B cell (primary cell): ENCODE measurements at regions not wholly inside any gene's neighbourhood (a gene's known extent, or its start where the extent isn't known, plus 50 kb on each side); places are given as distances from the start of the nearest gene placed in this dataset.
"Not testable (repeated sequence)": the region's sequence is repeated elsewhere in the genome, so short reads cannot be mapped to it uniquely, and the experiment has no call there.

Experiments used
- ATAC-seq: fragments of 200-7000 bp; cut with Tn5 transposase; one replicate; pipeline ENCODE4 v1.10.0; 2021; ENCODE audit warnings: low read depth, mild to moderate bottlenecking, moderate number of reproducible peaks, moderate library complexity
- CTCF ChIA-PET: fragments of 350-600 bp; sonication (Branson Sonifier 250); formaldehyde crosslinking; loops from one replicate; lab custom pipeline; 2021; ENCODE audit warnings: antibody characterized with exemption, inconsistent platforms; lab: Charles Lee
- POLR2A ChIA-PET: fragments of 350-600 bp; sonication (Branson Sonifier 250); formaldehyde crosslinking; loops from one replicate; lab custom pipeline; 2021; ENCODE audit warnings: antibody characterized with exemption; lab: Charles Lee
- DNase-seq: peaks from one replicate; pipeline ENCODE4 v3.0.0; 2013
- H2AFZ ChIP-seq: 2 replicates; pipeline ENCODE4 v1.6.1; 2012; ENCODE audit warnings: mild to moderate bottlenecking, low read depth, low read length; ENCODE audit not compliant: insufficient read depth, poor library complexity, severe bottlenecking
- H3K27ac ChIP-seq, 2 donors: 1 replicate in 1 of 2; 2 replicates in 1 of 2; pipeline ENCODE4 v1.5.1; 2012 to 2013; ENCODE audit warnings: low read length in 2 of 2, mild to moderate bottlenecking in 2 of 2, moderate library complexity in 1 of 2
- H3K27me3 ChIP-seq, 4 experiments: fragments of 200-600 bp in 1 of 4; sonication (generic) in 1 of 4; replicated peaks in 1 of 4; 1 replicate in 2 of 4; 2 replicates in 2 of 4; pipeline versions ENCODE4 v1.6.1 to v1.7.0; 2013 to 2016; ENCODE audit warnings: low read length in 3 of 4, mild to moderate bottlenecking in 2 of 4, mixed read lengths in 1 of 4, moderate library complexity in 1 of 4; ENCODE audit not compliant: insufficient read depth in 4 of 4, control insufficient read depth in 3 of 4; ENCODE audit errors: control extremely low read depth in 1 of 4
- H3K36me3 ChIP-seq, 2 experiments: replicated peaks in 1 of 2; 1 replicate in 1 of 2; 2 replicates in 1 of 2; pipeline versions ENCODE4 v1.6.1 to v1.7.1; 2013; ENCODE audit warnings: low read length in 1 of 2; ENCODE audit not compliant: insufficient read depth in 2 of 2, control insufficient read depth in 1 of 2; ENCODE audit errors: control extremely low read depth in 1 of 2, extremely low read depth in 1 of 2
- H3K4me1 ChIP-seq, 2 donors: fragments of 200-600 bp in 1 of 2; sonication (generic) in 1 of 2; 1 replicate in 1 of 2; 2 replicates in 1 of 2; pipeline versions ENCODE4 v1.5.1 to v1.6.1; 2013 to 2017; ENCODE audit warnings: low read length in 2 of 2; ENCODE audit not compliant: control insufficient read depth in 2 of 2, insufficient read depth in 2 of 2
- H3K4me2 ChIP-seq: replicated peaks from 2 replicates; pipeline ENCODE3; 2012; ENCODE audit warnings: mild to moderate bottlenecking, low read depth, low read length; ENCODE audit not compliant: poor library complexity, severe bottlenecking
- H3K4me3 ChIP-seq, 5 experiments: fragments of 200-600 bp in 1 of 5; sonication (generic) in 1 of 5; 1 replicate in 3 of 5; 2 replicates in 2 of 5; pipeline versions ENCODE4 v1.5.1 to v1.7.0; 2011 to 2016; ENCODE audit warnings: low read length in 4 of 5, mild to moderate bottlenecking in 4 of 5, low read depth in 2 of 5, control low read depth in 1 of 5, moderate library complexity in 1 of 5; ENCODE audit not compliant: insufficient read depth in 1 of 5; ENCODE audit errors: control extremely low read depth in 1 of 5, extremely low read depth in 1 of 5
- H3K79me2 ChIP-seq: fragments of 200-600 bp; sonication (generic); one replicate; pipeline ENCODE4 v1.6.0; 2016; ENCODE audit warnings: low read length; ENCODE audit not compliant: control insufficient read depth, insufficient read depth
- H3K9ac ChIP-seq: fragments of 200-600 bp; sonication (generic); 2 replicates; pipeline ENCODE4 v1.6.1; 2017; ENCODE audit warnings: mild to moderate bottlenecking, low read length, moderate library complexity
- H3K9me3 ChIP-seq, 3 donors: one replicate each; pipeline versions ENCODE4 v1.6.1 to v1.7.1; 2013; ENCODE audit warnings: low read length in 2 of 3; ENCODE audit not compliant: control insufficient read depth in 2 of 3, insufficient read depth in 1 of 3; ENCODE audit errors: control extremely low read depth in 1 of 3
- H4K20me1 ChIP-seq: 2 replicates; pipeline ENCODE4 v1.6.0; 2012; ENCODE audit warnings: mild to moderate bottlenecking, low read length; ENCODE audit not compliant: insufficient read depth, control insufficient read depth, poor library complexity, severe bottlenecking
- H3K27ac Mint-ChIP-seq: one replicate; pipeline ENCODE4 v1.8.0; 2021; ENCODE audit warnings: mixed read lengths
- H3K27me3 Mint-ChIP-seq: one replicate; pipeline ENCODE4 v1.8.0; 2021; ENCODE audit warnings: mixed read lengths
- H3K4me1 Mint-ChIP-seq: one replicate; pipeline ENCODE4 v1.8.0; 2021; ENCODE audit warnings: mixed read lengths
- H3K4me3 Mint-ChIP-seq: one replicate; pipeline ENCODE4 v1.8.0; 2021; ENCODE audit warnings: mixed read lengths
- H3K9me3 Mint-ChIP-seq: one replicate; pipeline ENCODE4 v1.8.0; 2022; ENCODE audit warnings: mixed read lengths; ENCODE audit not compliant: insufficient read depth
- CTCF ChIP-seq: fragments of 200-600 bp; IDR thresholded peaks from one replicate; pipeline ENCODE4 v1.8.0; 2022; ENCODE audit warnings: antibody characterized with exemption, mild to moderate bottlenecking
- EZH2 ChIP-seq: IDR thresholded peaks from 2 replicates; pipeline ENCODE4 v1.6.1; 2012; ENCODE audit warnings: borderline replicate concordance, low read depth, mild to moderate bottlenecking, moderate library complexity, low read length; ENCODE audit not compliant: insufficient read depth, poor library complexity, severe bottlenecking
- WGBS: methylation state at CpG from one replicate; pipeline ENCODE4 v1.1.5; 2013; ENCODE audit warnings: missing lambda C conversion rate; ENCODE audit not compliant: insufficient coverage; 5-methylcytosine and 5-hydroxymethylcytosine counted together
- intact Hi-C: fragments of 100-400 bp; cut with micrococcal nuclease; formaldehyde crosslinking; loops from one replicate; pipeline ENCODE4 v1.10.0; 2022

DNA sequence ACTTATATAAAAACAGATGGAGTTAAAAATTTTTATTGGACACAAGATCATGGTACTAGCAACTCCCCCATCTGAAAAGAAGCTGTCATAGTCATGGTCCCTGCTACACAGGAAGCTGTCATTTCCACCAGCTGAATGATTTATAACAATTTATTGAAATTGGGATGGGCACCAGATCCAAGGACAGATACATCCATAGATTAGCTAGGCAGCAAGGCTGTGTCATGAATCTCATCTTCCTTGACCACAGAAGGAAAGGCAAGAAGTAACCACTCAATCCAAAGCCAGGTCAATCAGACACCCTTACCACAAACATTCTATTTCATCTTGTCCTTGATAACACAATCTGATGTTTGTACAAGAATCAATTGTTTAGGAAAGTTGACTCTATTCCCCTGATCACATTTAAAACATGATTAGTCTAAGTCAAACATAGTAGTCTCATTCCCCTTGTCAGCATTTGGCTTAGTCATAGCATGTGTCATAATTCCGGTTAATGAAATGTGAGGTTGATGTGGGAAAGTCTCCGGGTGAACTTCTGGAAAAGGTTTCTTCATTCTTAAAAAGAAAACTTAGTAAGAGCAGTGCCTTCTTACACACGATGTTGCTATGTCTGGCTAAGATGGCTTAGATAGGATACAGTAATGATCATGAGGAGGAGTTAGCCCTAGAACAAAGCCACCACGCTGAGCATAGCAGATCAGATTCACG is 462.6 kb upstream of the PAPPA start:
- Histone ChIP-seq H2AFZ (no peak overlapping the region), H4K20me1 (no peaks in the 10 kb centered on the region), H3K4me1 (no peaks in the 10 kb centered on the region), H3K9ac (no peak overlapping the region), H3K79me2 (no peaks in the 10 kb centered on the region), H3K36me3 (no peaks in the 10 kb centered on the region), H3K4me2 (no peak overlapping the region), H3K4me3 (no peak overlapping the region), H3K27ac (no peak overlapping the region), H3K9me3 (no peaks in the 10 kb centered on the region), H3K27me3 (no peaks in the 10 kb centered on the region)
- DNase-seq (no peak), ATAC-seq (no peak)
- WGBS = 100% methylated on average over 2 of the region's 5 CpGs
- TF ChIP-seq EZH2 (no peak), CTCF (no peak)
- ChIA-PET CTCF (no interaction called here), POLR2A (no interaction called here)
- Mint-ChIP-seq H3K4me3 (no peak overlapping the region), H3K27ac (no peak overlapping the region), H3K4me1 (no peaks in the 10 kb centered on the region), H3K27me3 (peaks cover 3% of the 10 kb centered on the region), H3K9me3 (no peaks in the 10 kb centered on the region)
- intact Hi-C loops = no loop called here

DNA sequence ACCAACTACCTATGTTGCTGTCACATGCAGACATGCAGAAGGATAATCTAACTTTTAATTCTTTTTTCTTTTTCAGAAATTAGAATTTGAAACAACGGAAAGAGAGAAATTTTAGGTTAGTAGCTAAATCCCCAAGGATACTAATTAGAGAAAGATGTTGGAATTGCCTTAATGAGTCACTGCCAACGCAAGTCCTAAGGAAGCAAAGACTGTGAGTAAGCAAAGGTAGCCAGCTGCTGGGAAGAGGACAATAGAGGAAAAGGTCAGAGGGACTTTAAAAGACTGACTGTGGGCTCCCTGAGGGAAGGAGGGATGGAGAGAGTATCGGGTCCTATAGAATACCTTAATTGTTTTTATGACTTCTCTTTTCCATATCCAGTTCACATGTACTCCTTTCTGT is 461.9 kb upstream of the PAPPA start:
- no CpG with 5 or more reads among the region's 3 CpGs for WGBS
- ChIA-PET POLR2A (no interaction called here), CTCF (no interaction called here)
- H3K4me1 Mint-ChIP-seq = no peaks in the 10 kb centered on the region
- no peaks in the 10 kb centered on the region for H3K79me2 ChIP-seq
- H3K9ac ChIP-seq = no peak overlapping the region
- no peak overlapping the region for H3K4me3 ChIP-seq
- H3K36me3 ChIP-seq = no peaks in the 10 kb centered on the region
- no peak for DNase-seq
- H3K4me1 ChIP-seq = no peaks in the 10 kb centered on the region
- H3K9me3 Mint-ChIP-seq = no peaks in the 10 kb centered on the region
- no peaks in the 10 kb centered on the region for H3K27me3 ChIP-seq
- peaks cover 3% of the 10 kb centered on the region for H3K27me3 Mint-ChIP-seq
- intact Hi-C loops = no loop called here
- no peak overlapping the region for H3K4me3 Mint-ChIP-seq
- no peak for TF ChIP-seq EZH2
- no peak for TF ChIP-seq CTCF
- no peaks in the 10 kb centered on the region for H4K20me1 ChIP-seq
- H3K4me2 ChIP-seq = no peak overlapping the region
- no peak overlapping the region for H3K27ac Mint-ChIP-seq
- H2AFZ ChIP-seq = no peak overlapping the region
- H3K9me3 ChIP-seq = no peaks in the 10 kb centered on the region
- no peak overlapping the region for H3K27ac ChIP-seq
- ATAC-seq = no peak

- H3K9ac ChIP-seq, POLR2A ChIA-PET, H3K4me3 Mint-ChIP-seq, H3K9me3 ChIP-seq, H3K4me2 ChIP-seq, H3K27ac Mint-ChIP-seq, H4K20me1 ChIP-seq, H3K4me3 ChIP-seq, intact Hi-C loops, H3K27me3 ChIP-seq, CTCF ChIA-PET, H3K27me3 Mint-ChIP-seq, ATAC-seq, DNase-seq, H3K4me1 Mint-ChIP-seq, H3K4me1 ChIP-seq, H3K36me3 ChIP-seq, H3K9me3 Mint-ChIP-seq, H2AFZ ChIP-seq, H3K79me2 ChIP-seq, H3K27ac ChIP-seq: not testable (repeated sequence)
- WGBS = 89% methylated on average over 1 of the region's 2 CpGs
These were observed 460.7 kb upstream of the PAPPA start for GRCh38 chr9:115692868-115693267.
